ENCODE measurements at regions not wholly inside any gene's neighbourhood (a gene's known extent, or its start where the extent isn't known, plus 50 kb on each side); places are given as distances from the start of the nearest gene placed in this dataset.

DNA sequence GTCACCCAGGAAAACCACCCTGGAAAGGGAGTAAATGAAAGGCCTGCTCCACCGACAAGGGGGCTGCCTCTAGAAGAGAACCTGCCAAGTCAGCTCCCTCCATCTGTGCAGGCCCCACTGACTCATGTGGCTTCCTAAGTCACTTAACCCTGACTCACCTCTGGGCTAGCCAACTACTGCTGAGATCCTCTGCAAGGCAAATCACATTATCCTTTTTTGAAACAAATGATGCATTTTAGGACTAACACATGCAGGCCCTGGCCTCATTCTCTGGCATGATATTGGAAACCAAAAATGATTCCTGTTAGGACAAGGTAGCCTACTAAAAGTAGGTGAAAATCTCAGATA is 474.6 kb downstream of the EPHA4 start:
- no peak for TF ChIP-seq POLR2A (IDR thresholded peaks at IDR 0.05)
- TF ChIP-seq, protein P1, sequence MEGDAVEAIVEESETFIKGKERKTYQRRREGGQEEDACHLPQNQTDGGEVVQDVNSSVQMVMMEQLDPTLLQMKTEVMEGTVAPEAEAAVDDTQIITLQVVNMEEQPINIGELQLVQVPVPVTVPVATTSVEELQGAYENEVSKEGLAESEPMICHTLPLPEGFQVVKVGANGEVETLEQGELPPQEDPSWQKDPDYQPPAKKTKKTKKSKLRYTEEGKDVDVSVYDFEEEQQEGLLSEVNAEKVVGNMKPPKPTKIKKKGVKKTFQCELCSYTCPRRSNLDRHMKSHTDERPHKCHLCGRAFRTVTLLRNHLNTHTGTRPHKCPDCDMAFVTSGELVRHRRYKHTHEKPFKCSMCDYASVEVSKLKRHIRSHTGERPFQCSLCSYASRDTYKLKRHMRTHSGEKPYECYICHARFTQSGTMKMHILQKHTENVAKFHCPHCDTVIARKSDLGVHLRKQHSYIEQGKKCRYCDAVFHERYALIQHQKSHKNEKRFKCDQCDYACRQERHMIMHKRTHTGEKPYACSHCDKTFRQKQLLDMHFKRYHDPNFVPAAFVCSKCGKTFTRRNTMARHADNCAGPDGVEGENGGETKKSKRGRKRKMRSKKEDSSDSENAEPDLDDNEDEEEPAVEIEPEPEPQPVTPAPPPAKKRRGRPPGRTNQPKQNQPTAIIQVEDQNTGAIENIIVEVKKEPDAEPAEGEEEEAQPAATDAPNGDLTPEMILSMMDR (IDR thresholded peaks at IDR 0.05) = no peak
